GM18517 (cell line): ENCODE measurements at regions not wholly inside any gene's neighbourhood (a gene's known extent, or its start where the extent isn't known, plus 50 kb on each side); places are given as distances from the start of the nearest gene placed in this dataset.
"Not testable (repeated sequence)": the region's sequence is repeated elsewhere in the genome, so short reads cannot be mapped to it uniquely, and the experiment has no call there.

Experiments
- ATAC-seq: cut with Tn5 transposase; IDR thresholded peaks from one replicate; pipeline ENCODE4 v1.9.1; 2021; ENCODE audit warnings: mild to moderate bottlenecking, moderate library complexity; ENCODE audit not compliant: unreplicated experiment

GRCh38 chr18:1039421-1039820 is 134.8 kb downstream of the ADCYAP1 start:
- no peak for ATAC-seq

GRCh38 chr18:1043039-1043438 is 138.4 kb downstream of the ADCYAP1 start:
- ATAC-seq = not testable (repeated sequence)

GRCh38 chr18:1045658-1046057 is 141.0 kb downstream of the ADCYAP1 start:
- no peak for ATAC-seq

GRCh38 chr18:1047406-1047805 is 142.7 kb downstream of the ADCYAP1 start:
- no peak for ATAC-seq

- ATAC-seq = no peak
These were observed 143.4 kb downstream of the ADCYAP1 start for GRCh38 chr18:1048032-1048431.

- ATAC-seq = no peak
These were observed 144.5 kb downstream of the ADCYAP1 start for GRCh38 chr18:1049173-1049572.

GRCh38 chr18:1050012-1050657 is 145.5 kb downstream of the ADCYAP1 start:
- ATAC-seq = no peak

- ATAC-seq = no peak
These were observed 147.6 kb downstream of the ADCYAP1 start for GRCh38 chr18:1052301-1052700.

GRCh38 chr18:1053331-1054315 is 149.0 kb downstream of the ADCYAP1 start:
- ATAC-seq = no peak

GRCh38 chr18:1056404-1056803 is 151.7 kb downstream of the ADCYAP1 start:
- no peak for ATAC-seq

GRCh38 chr18:1057367-1057766 is 152.7 kb downstream of the ADCYAP1 start:
- ATAC-seq = no peak

- ATAC-seq = no peak
These were observed 157.9 kb downstream of the ADCYAP1 start for GRCh38 chr18:1062588-1062987.

GRCh38 chr18:1075322-1075721 is 170.7 kb downstream of the ADCYAP1 start:
- ATAC-seq = no peak

GRCh38 chr18:1075876-1076275 is 171.2 kb downstream of the ADCYAP1 start:
- ATAC-seq = no peak

GRCh38 chr18:1078301-1078700 is 173.6 kb downstream of the ADCYAP1 start:
- no peak for ATAC-seq

- not testable (repeated sequence) for ATAC-seq
These were observed 179.0 kb downstream of the ADCYAP1 start for GRCh38 chr18:1083675-1084074.

GRCh38 chr18:1090758-1091157 is 186.1 kb downstream of the ADCYAP1 start:
- ATAC-seq = no peak

- ATAC-seq = no peak
These were observed 187.6 kb downstream of the ADCYAP1 start for GRCh38 chr18:1092228-1092627.

- ATAC-seq = no peak
These were observed 189.7 kb downstream of the ADCYAP1 start for GRCh38 chr18:1094409-1094808.

GRCh38 chr18:1097991-1098735 is 193.5 kb downstream of the ADCYAP1 start:
- not testable (repeated sequence) for ATAC-seq

- ATAC-seq = no peak
These were observed 198.2 kb downstream of the ADCYAP1 start for GRCh38 chr18:1102848-1103247.
